Renal pelvis (tissue), 1 donor: ENCODE measurements at regions not wholly inside any gene's neighbourhood (a gene's known extent, or its start where the extent isn't known, plus 50 kb on each side); places are given as distances from the start of the nearest gene placed in this dataset.
"Not testable (repeated sequence)": the region's sequence is repeated elsewhere in the genome, so short reads cannot be mapped to it uniquely, and the experiment has no call there.

Experiments used
- DNase-seq: peaks from one replicate; pipeline ENCODE4 v3.0.0-alpha.2; 2013

DNA sequence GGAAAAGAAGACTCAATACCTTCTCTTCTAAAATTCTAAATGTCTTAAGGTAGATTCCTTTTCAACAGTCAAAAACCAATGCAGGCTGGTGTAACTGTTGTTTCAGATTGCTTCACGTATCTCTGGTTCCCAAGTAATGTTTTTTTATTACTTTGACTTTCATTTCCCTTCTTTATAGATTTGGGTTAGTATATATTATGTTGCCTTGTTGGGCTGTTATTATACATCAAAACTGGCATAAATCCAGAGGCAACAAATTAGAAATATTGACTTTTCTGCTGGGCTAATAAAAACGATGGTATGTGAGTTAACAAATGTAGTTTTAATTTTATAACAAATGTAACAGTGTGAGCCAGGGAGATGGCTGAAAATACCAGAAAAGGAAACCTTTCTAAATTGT lies 444.7 kb upstream of the TENM3 start:
- DNase-seq = no peak

DNA sequence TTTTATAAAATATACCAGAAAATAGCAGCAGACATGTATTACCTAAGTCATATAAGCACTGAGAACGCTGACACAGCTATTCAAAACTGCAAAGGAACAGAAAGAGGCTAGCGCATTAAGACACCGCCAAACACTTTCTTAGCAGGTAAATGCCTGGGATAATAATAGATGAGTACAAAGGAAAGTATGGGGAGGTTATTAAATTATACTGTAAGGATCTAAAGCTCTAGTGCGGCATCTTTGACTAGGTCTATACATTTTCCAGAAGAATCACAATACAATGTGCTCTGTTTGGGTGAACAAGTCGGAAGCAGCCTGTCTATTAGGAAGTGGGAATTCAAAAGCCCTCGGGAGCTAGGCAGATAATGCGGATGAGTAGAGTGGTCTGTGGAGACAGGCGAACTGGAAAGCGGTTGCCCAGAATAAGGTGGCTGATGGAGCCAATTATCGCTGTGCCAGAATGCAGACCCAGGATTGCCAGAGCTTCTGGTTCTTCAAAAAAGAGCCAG lies 443.6 kb upstream of the TENM3 start:
- DNase-seq = no peak

DNA sequence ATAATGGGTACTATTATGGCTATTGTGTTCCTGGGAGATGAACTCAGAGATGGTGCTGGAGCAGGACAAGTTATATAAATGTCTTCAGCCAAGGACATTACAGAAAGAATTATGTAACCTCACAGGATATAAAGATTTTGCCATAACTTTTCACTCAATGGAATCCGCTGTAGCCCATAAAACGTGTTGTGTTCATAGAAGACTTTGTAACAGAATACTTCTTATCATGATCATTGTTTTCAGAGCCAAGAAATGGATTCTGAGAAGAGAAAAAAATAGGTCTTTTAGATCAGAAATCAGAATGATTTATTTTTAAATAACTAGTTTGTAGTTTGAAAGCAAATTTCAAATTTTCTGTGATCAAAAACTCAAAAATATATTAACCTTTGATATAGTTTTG lies 441.0 kb upstream of the TENM3 start:
- no peak for DNase-seq

- no peak for DNase-seq
Observed at GRCh38 chr4:181807771-181808170, 435.4 kb upstream of the TENM3 start.

- DNase-seq = no peak
Observed at GRCh38 chr4:181810711-181811110, 432.5 kb upstream of the TENM3 start.

DNA sequence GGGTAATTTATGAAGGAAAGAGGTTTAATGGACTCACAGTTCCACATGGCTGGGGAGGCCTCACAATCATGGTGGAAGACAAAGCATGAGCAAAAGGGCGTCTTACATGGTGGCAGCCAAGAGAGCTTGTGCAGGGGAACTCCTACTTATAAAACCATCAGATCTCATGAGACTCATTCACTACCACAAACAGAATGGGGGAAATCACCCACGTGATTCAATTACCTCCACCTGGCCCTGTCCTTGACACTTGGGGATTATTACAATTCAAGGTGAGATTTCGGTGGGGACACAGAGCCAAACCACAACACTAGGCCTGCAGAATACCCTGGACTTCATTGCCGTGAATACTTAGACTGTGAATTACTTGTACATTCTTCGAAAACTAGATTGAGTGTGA lies 431.7 kb upstream of the TENM3 start:
- not testable (repeated sequence) for DNase-seq

DNA sequence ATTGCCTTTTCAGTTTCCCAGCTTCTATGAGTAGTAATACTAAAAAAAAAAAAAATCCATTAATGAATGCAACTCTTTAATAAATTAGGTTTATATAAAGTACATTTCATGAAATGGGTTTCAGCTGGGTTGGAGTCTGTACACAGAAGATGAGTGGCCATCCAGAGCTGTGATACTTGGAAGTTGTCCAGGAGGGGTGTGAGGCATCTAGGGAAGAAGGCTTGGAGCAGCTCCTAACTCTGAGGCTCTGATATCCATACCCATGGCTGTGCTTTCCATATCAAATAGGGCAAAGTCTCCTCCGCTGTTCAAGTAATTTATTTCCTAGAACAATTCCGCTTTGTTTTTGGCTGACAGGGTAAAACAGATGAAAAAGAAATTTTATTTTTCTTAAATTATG lies 423.3 kb upstream of the TENM3 start:
- no peak for DNase-seq

DNA sequence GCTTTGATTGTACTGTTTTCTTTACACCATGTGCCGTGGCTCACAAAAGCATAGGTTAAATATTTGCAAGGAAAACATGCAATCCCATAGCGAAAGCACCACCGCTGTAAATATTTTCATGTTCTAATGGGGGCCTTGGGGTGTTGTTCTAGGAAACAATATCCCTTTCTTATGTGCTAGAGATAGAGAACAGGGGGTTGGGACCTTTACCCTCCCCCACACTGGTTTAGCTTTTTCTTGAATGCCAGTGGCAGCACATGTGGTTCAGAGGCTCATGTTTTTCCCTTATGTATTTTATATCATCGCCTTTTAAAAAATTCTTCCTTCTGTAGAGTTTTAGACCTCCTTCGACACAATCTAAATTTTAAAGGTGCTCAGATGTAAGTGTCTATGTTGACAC lies 422.6 kb upstream of the TENM3 start:
- peak; percentile 8 for DNase-seq

DNA sequence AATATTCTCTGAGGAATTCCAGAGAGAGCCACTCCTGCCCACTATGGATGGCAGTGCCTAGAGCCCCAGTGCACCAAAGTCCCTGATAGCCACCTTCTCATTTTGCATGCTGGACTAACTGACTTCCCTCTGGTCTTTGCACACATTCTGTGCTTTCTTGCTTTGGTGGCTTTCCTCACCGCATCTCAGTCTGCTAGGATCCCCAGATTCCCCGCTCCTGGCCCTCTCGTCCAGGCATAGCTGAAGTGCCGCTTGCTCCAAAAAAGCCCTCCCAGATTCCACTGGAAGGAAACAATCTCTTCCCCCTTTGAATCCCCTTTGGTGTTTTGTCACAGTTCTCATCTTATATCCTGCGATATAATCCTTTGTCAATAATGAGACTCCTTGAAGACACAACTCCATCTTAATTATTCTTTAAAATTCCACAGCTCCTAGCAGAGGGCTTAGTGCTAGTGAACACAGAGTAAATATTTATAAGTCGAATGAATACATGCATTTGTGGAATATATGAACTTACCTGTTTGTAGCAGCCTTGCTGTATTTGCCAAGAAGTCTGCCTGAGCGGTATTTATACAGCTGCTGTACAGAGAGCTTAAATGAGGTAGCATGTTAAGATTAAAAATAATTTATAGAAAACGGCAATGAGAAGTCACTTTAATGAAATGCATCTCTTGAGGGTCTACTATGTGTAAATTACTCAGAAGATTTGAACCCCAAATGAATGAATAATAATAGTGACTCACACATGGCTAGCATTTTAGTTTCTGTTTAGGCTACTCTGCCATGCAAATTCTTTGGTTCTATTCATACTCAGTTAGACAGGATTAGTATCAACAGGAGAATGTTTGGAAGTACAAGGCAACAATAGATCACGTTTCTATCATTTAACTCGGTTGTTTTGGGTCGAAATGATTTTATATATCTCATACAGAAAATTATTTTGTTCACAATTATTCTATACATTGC lies 421.9 kb upstream of the TENM3 start:
- no peak for DNase-seq

DNA sequence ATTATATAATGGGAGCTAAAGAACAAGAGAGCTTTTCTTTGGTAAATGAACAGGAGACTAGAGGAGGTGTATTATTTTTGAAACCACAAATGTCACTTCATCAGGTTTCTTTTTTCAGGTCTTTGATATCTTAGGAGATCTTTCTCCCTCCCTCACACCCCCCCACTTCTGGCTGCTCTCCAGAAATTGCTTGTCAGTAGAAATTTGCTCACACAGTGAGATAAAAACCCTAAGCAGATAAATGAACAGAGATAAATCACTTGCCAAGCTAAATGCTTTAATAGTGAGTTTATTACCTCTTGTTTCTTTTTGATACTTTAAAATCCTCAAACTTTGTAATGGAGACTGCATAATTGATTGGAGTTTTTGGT lies 421.2 kb upstream of the TENM3 start:
- peak; percentile 77 for DNase-seq

- no peak for DNase-seq
Observed at GRCh38 chr4:181823183-181823582, 420.0 kb upstream of the TENM3 start.

DNA sequence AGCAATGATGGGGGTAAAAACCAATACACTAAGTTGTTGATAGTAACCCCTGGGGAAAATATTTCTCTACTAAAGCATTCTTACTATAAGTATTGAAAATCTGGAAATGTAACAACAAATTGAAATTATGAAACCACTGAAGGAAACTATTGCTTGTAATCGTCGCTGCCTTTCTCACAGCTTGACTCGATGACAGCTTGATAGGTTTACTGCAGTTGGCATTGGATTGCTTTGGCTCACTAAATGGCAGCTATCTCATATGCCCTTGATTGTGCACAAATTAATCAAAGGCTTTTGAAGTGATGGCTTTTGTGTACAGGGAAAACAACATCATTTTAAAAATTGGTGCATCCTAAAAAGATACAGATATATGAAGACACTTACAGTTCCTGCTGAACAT lies 419.6 kb upstream of the TENM3 start:
- DNase-seq = no peak

- no peak for DNase-seq
Observed at GRCh38 chr4:181825564-181825963, 417.6 kb upstream of the TENM3 start.

GRCh38 chr4:181827246-181827645 lies 416.0 kb upstream of the TENM3 start:
- no peak for DNase-seq

- no peak for DNase-seq
Observed at GRCh38 chr4:181830404-181831035, 412.7 kb upstream of the TENM3 start.

GRCh38 chr4:181834071-181834470 lies 409.1 kb upstream of the TENM3 start:
- DNase-seq = no peak

DNA sequence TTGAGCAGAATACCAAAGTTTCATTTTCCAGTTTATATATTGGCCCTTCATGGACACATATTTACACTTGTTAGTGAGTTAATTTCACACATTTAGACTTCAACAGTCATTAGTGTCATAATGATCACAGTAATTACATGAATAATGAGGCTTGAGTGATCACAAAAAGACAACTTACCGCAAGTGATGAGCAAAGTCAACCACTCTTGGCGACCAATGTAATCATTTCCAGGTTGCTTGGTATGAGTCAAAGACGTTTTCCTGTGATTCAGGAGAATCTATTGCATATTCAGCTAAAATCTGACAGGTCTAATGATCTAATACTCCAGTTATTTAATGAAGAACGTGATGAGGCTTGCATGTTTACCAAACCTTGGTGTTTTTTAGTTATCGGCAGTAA lies 407.9 kb upstream of the TENM3 start:
- DNase-seq = no peak

DNA sequence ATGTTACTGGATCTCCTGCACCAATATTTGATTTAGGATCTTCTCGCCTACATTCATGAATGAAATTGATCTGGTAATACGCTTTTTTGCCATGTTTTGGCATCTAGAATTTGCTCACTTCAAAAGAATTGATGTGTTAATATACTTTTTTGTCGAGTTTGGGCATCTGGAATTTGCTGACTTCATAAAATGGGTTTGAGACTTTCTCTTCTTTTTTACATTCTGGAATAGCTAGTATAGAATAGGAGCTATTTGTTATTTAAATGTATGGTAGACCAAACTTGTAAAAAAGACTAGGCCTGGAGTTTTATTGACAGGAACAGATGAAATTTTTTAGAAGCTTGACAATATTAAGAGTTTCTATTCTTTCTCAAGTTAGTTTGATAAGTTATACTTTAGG lies 404.9 kb upstream of the TENM3 start:
- DNase-seq = no peak

GRCh38 chr4:181843797-181844196 lies 399.4 kb upstream of the TENM3 start:
- DNase-seq = not testable (repeated sequence)

GRCh38 chr4:181845617-181846016 lies 397.6 kb upstream of the TENM3 start:
- DNase-seq = no peak

- DNase-seq = no peak
Observed at GRCh38 chr4:181846934-181847333, 396.3 kb upstream of the TENM3 start.

DNA sequence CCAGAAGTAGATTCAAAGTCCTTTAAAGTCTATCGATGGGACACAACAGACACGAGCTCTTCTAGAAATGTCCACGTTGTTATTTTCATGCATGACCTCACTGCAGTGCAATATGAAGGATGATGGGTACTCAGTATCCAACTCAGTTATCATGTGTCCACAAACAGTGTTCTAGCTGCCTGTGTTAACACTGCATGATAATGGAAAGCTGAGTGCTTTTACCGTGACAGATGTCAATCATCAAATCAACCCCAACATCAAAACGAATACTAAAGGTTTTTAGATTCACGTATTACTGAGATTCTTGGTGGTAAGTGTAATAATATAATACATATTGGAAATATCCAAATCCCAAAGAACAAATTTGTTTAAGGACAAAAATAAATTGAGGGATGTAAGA lies 394.8 kb upstream of the TENM3 start:
- DNase-seq = no peak

DNA sequence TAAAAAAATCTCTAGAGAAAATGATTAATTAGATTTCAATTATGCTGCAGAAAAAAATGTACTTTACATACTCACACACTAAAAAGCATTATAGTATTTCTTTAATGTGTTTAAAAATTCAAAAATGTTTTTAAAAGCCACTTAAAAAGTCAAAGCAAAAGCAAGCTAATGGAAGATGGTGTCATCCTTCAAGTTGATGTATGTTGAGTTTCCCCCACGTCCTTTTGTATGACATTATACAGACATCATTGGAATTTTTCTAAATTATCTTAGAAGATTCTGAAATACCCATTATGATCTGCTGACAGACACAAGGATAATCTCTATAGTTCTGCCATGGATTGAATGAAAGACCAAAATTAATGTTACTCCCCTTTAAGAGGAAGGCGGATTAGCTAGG lies 393.7 kb upstream of the TENM3 start:
- no peak for DNase-seq
